ENCODE measurements at regions not wholly inside any gene's neighbourhood (a gene's known extent, or its start where the extent isn't known, plus 50 kb on each side); places are given as distances from the start of the nearest gene placed in this dataset.

DNA sequence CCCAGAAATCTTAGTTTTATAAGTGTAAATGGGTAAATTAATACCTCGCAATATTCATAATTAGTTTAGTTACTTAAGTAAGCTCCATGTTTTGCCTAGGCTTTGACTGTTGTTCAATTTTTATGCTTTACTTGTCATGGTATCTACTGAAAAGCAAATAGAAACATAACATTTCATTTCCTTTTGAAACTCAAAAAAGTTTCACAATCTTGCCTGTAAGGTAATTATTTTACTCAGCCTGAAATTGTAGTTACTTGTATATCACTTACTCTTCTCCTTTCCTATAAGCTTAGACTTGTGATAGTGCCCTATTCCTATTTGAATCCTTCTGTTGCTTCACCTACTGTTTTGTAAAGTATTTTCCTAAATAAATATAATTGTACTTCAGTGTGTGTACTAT lies 914.4 kb upstream of the COX7C start:
- TF ChIP-seq, protein P1, sequence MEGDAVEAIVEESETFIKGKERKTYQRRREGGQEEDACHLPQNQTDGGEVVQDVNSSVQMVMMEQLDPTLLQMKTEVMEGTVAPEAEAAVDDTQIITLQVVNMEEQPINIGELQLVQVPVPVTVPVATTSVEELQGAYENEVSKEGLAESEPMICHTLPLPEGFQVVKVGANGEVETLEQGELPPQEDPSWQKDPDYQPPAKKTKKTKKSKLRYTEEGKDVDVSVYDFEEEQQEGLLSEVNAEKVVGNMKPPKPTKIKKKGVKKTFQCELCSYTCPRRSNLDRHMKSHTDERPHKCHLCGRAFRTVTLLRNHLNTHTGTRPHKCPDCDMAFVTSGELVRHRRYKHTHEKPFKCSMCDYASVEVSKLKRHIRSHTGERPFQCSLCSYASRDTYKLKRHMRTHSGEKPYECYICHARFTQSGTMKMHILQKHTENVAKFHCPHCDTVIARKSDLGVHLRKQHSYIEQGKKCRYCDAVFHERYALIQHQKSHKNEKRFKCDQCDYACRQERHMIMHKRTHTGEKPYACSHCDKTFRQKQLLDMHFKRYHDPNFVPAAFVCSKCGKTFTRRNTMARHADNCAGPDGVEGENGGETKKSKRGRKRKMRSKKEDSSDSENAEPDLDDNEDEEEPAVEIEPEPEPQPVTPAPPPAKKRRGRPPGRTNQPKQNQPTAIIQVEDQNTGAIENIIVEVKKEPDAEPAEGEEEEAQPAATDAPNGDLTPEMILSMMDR (IDR thresholded peaks at IDR 0.05; ENCODE audit: low read depth, low read length), result no peak
- TF ChIP-seq POLR2A (IDR thresholded peaks at IDR 0.05; ENCODE audit: extremely low read depth, insufficient read length), result no peak
- TF ChIP-seq, protein P2, sequence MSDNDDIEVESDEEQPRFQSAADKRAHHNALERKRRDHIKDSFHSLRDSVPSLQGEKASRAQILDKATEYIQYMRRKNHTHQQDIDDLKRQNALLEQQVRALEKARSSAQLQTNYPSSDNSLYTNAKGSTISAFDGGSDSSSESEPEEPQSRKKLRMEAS (IDR thresholded peaks at IDR 0.05; ENCODE audit: low read depth, low read length), result no peak

Measured in NB4 (cell line).